Mesothelial cell of epicardium (in vitro differentiated cells): ENCODE measurements at regions not wholly inside any gene's neighbourhood (a gene's known extent, or its start where the extent isn't known, plus 50 kb on each side); places are given as distances from the start of the nearest gene placed in this dataset.

Source experiments
- DNase-seq, 2 experiments: peaks; one replicate each; pipeline ENCODE4 v3.0.0; 2021; ENCODE audit warnings: low spot score in 2 of 2; ENCODE audit not compliant: unreplicated experiment in 2 of 2
- H3K27ac Mint-ChIP-seq: 2 replicates; pipeline ENCODE4 v1.8.0; 2021; ENCODE audit warnings: mixed read lengths
- H3K27me3 Mint-ChIP-seq: 2 replicates; pipeline ENCODE4 v1.8.0; 2021; ENCODE audit warnings: low read depth, mixed read lengths
- H3K36me3 Mint-ChIP-seq: 2 replicates; pipeline ENCODE4 v1.8.0; 2021; ENCODE audit warnings: mixed read lengths
- H3K4me1 Mint-ChIP-seq: 2 replicates; pipeline ENCODE4 v1.8.0; 2021; ENCODE audit warnings: mixed read lengths
- H3K4me3 Mint-ChIP-seq: 2 replicates; pipeline ENCODE4 v1.8.0; 2021; ENCODE audit warnings: mild to moderate bottlenecking, moderate library complexity, mixed read lengths
- H3K9me3 Mint-ChIP-seq: 2 replicates; pipeline ENCODE4 v1.8.0; 2021; ENCODE audit warnings: mixed read lengths
- CTCF ChIP-seq: fragments of 200-600 bp; sonication (generic); IDR thresholded peaks from one replicate; pipeline ENCODE4 v1.5.0; 2021; ENCODE audit warnings: antibody characterized with exemption; ENCODE audit not compliant: unreplicated experiment

- Mint-ChIP-seq H3K4me1 (no peaks in the 10 kb centered on the region), H3K36me3 (no peaks in the 10 kb centered on the region), H3K27me3 (peaks cover 77% of the 10 kb centered on the region), H3K27ac (no peak overlapping the region), H3K4me3 (no peak overlapping the region), H3K9me3 (no peaks in the 10 kb centered on the region)
- DNase-seq, result no peak
- TF ChIP-seq CTCF, result no peak
Observed at GRCh38 chr14:95818581-95818980, 58.1 kb upstream of the TUNAR start.

- H3K4me3 Mint-ChIP-seq, result no peak overlapping the region
- peaks cover 72% of the 10 kb centered on the region for H3K27me3 Mint-ChIP-seq
- DNase-seq, result no peak
- TF ChIP-seq CTCF, result no peak
- H3K9me3 Mint-ChIP-seq, result no peaks in the 10 kb centered on the region
- H3K36me3 Mint-ChIP-seq, result no peaks in the 10 kb centered on the region
- H3K4me1 Mint-ChIP-seq, result no peaks in the 10 kb centered on the region
- no peak overlapping the region for H3K27ac Mint-ChIP-seq
Observed at GRCh38 chr14:95817271-95817670, 59.4 kb upstream of the TUNAR start.

- H3K4me1 Mint-ChIP-seq, result no peaks in the 10 kb centered on the region
Observed at GRCh38 chr14:95816539-95816938, 60.1 kb upstream of the TUNAR start.

GRCh38 chr14:95815226-95815690, 61.4 kb upstream of the TUNAR start:
- no peak for DNase-seq
- TF ChIP-seq CTCF, result no peak
- Mint-ChIP-seq H3K4me3 (no peak overlapping the region), H3K9me3 (no peaks in the 10 kb centered on the region), H3K27ac (no peak overlapping the region), H3K4me1 (no peaks in the 10 kb centered on the region), H3K27me3 (peaks cover 74% of the 10 kb centered on the region), H3K36me3 (no peaks in the 10 kb centered on the region)

More at GRCh38 chr14:95816539-95816938, 60.1 kb upstream of the TUNAR start:
- Mint-ChIP-seq H3K27me3 (peaks cover 74% of the 10 kb centered on the region), H3K9me3 (no peaks in the 10 kb centered on the region), H3K36me3 (no peaks in the 10 kb centered on the region), H3K27ac (no peak overlapping the region), H3K4me3 (no peak overlapping the region)
- TF ChIP-seq CTCF, result no peak
- no peak for DNase-seq

- H3K4me3 Mint-ChIP-seq, result no peak overlapping the region
- peaks cover 74% of the 10 kb centered on the region for H3K27me3 Mint-ChIP-seq
- H3K4me1 Mint-ChIP-seq, result no peaks in the 10 kb centered on the region
- DNase-seq, result no peak
- H3K9me3 Mint-ChIP-seq, result no peaks in the 10 kb centered on the region
- H3K27ac Mint-ChIP-seq, result no peak overlapping the region
- H3K36me3 Mint-ChIP-seq, result no peaks in the 10 kb centered on the region
- TF ChIP-seq CTCF, result no peak
Observed at GRCh38 chr14:95814363-95815225, 62.0 kb upstream of the TUNAR start.
